ENCODE measurements at regions not wholly inside any gene's neighbourhood (a gene's known extent, or its start where the extent isn't known, plus 50 kb on each side); places are given as distances from the start of the nearest gene placed in this dataset.
A peak's percentile ranks its signal among the peaks of the same experiment; 100 is the strongest.
"Not testable (repeated sequence)": the region's sequence is repeated elsewhere in the genome, so short reads cannot be mapped to it uniquely, and the experiment has no call there.

DNA sequence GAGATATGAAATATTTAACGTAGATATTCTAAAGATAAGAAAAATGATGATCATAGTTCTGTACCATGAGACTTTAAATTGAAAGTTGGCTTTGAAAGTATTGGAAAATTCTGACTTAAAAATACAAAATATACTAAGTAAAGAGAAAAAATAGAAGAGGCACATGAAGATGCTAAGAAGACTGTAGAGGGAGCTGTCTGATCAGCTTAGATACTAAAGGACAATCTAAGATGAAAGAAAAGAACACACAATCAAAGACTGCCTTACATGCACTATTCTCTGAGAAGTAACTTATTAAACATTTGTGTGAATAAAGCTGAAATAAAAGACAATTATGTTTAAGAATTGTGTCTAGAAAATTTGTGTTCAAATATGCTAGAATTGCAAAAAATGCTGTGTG lies 55.1 kb downstream of the RBMXL2 start:
- TF ChIP-seq, protein P1, sequence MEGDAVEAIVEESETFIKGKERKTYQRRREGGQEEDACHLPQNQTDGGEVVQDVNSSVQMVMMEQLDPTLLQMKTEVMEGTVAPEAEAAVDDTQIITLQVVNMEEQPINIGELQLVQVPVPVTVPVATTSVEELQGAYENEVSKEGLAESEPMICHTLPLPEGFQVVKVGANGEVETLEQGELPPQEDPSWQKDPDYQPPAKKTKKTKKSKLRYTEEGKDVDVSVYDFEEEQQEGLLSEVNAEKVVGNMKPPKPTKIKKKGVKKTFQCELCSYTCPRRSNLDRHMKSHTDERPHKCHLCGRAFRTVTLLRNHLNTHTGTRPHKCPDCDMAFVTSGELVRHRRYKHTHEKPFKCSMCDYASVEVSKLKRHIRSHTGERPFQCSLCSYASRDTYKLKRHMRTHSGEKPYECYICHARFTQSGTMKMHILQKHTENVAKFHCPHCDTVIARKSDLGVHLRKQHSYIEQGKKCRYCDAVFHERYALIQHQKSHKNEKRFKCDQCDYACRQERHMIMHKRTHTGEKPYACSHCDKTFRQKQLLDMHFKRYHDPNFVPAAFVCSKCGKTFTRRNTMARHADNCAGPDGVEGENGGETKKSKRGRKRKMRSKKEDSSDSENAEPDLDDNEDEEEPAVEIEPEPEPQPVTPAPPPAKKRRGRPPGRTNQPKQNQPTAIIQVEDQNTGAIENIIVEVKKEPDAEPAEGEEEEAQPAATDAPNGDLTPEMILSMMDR (IDR thresholded peaks at IDR 0.05; ENCODE audit: low read depth, low read length, missing control alignments): peak; percentile 23
- H3K4me3 ChIP-seq (ENCODE audit: low read depth, low read length): no peak overlapping the region
- DNase-seq (ENCODE audit: low read depth): no peak

DNA sequence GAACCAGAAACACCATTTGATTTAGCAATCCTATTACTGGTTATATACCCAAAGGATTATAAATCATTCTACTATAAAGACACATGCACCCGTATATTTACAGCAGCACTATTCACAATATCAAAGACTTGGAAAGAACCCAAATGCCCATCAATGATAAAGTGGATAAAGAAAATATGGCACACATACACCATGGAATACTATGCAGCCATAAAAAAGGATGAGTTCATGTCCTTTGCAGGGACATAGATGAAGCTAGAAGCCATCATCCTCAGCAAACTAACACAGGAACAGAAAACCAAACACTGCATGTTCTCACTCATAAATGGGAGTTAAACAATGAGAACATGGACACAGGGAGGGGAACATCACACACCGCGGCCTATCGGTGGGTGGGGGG lies 61.3 kb downstream of the RBMXL2 start:
- H3K4me3 ChIP-seq (ENCODE audit: low read depth, low read length); DNase-seq (ENCODE audit: low read depth): not testable (repeated sequence)

DNA sequence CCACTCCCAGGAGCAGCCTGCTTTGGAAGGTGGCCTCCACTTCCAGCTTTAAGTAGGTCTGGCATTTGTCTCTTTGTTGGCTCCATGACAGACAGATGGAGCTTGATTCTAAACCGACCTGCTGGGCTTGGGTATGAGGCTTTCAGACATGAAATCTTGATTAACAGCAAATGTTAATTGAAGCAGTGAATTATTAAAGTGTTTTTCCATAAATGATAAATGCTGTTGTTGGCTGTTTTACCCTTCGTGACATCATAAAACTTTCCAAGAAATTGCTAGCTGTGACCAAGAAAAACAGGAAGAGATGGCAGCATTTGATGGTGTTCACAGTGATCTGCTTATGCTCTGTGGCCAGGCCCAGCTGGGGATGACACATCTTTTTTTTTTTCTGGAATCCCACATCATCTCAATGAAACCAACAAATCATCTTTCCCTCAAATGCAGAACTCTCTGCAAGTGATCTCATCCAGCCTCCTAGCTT lies 66.1 kb downstream of the RBMXL2 start:
- no peak for DNase-seq (ENCODE audit: low read depth)

DNA sequence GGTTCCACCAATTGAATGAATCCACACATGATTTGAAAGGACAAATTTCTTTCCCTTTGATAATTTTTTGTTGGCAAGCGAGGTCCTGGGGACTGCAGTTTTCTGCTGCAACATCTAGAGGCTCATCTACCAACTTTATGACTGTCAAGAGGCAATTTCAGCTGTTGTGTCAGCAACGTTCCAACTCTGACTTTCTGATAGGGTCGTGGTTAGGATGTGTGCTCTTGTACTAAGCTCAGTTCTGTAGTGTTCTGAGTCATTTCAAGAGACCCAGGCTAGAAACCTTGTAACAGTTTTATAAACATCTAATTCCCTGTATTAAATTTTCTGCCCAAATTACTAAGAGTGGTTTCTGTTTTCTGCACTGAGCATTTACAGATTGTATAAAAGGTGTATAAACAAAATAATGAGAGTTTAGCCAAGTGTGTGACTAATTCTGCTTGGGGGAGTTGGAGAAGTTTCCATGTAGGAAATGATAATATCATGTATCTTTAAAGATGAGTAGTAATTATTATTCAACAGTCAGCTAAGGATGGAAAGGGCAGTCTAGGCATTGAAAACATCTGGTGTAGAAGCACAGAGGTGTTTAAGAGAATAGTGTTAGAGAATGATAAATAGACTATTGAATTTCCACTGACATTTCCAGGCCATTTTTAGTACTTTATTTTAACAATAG lies 72.2 kb downstream of the RBMXL2 start:
- no peak overlapping the region for H3K4me3 ChIP-seq (ENCODE audit: low read depth, low read length)
- no peak for DNase-seq (ENCODE audit: low read depth)
- TF ChIP-seq, protein P1 (IDR thresholded peaks at IDR 0.05; ENCODE audit: low read depth, low read length, missing control alignments): no peak

More for the DNA sequence above, 66.1 kb downstream of the RBMXL2 start:
- no peak overlapping the region for H3K4me3 ChIP-seq (ENCODE audit: low read depth, low read length)
- TF ChIP-seq, protein P1 (IDR thresholded peaks at IDR 0.05; ENCODE audit: low read depth, low read length, missing control alignments): no peak

DNA sequence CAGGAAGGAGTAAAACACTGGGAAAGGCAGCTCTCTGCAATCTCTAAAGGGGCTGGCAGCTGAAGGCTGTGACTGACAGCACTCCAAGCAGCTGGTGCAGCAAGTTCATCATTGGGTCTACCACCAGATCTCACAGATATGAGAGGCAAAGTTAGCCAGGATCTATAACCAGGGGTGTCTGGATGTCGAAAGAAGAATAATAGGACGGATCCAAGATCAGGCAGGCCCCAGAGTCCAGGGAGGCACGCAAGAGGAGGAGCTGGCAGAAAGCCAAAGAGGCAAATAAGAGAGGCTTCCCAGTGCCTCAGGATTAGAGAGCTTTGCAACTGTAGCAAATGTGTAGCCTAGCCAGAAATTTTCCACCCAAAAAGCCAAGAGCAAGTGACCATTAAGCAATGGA lies 77.1 kb downstream of the RBMXL2 start:
- TF ChIP-seq, protein P1 (IDR thresholded peaks at IDR 0.05; ENCODE audit: low read depth, low read length, missing control alignments): no peak

DNA sequence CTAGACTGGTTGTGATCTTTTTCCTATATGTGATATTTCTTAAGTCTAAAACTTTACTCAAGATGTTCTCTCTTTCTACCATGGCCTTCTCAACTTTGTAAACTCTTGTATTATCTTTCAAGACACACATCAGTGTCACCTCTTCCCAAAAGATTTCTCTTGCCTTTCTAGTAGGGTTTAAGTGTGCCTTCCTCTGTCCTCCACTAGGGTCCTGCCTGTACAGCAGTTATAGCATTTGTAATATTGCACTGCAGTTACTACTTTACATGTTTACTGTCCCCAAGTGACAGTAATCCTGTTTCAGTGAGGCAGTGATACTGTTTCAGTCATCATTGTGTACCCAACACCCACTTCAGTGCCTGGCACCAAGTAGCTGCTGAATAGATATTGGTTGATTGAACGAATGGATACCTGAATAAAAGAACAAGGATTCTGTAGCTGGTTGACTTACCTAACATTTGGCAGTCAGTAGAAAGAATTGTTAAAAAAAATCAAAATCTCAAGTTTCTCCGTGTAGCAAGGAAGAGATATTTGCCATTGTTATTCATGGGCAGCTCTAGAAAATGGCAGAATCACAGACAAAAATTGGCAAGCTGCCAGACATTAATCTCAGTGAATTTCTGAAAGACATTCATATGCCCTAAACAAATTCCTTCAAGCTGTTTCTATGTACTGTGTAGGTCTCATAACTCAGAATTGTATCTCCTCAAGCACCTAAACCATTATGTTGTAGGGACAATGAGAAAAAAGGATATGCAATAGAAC lies 79.4 kb downstream of the RBMXL2 start:
- TF ChIP-seq, protein P1 (IDR thresholded peaks at IDR 0.05; ENCODE audit: low read depth, low read length, missing control alignments): no peak
- H3K4me3 ChIP-seq (ENCODE audit: low read depth, low read length): no peak overlapping the region
- no peak for DNase-seq (ENCODE audit: low read depth)

More for the DNA sequence above, 77.1 kb downstream of the RBMXL2 start:
- no peak overlapping the region for H3K4me3 ChIP-seq (ENCODE audit: low read depth, low read length)
- DNase-seq (ENCODE audit: low read depth): no peak

DNA sequence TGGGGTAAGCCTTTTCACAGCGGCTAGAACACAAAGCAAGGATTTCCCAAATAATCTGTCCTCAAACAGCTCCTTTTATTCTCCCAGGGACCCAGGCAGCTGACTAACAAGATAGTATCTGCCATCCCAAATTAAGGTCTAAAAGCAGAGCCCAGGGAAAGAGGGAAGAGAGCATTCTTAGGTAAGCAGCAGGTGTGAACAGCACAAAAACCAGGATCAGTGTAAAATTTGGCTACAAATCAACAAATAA lies 79.9 kb downstream of the RBMXL2 start:
- TF ChIP-seq, protein P1 (IDR thresholded peaks at IDR 0.05; ENCODE audit: low read depth, low read length, missing control alignments): no peak
- no peak overlapping the region for H3K4me3 ChIP-seq (ENCODE audit: low read depth, low read length)
- DNase-seq (ENCODE audit: low read depth): no peak
